PFSK-1 (cell line): ENCODE measurements at regions not wholly inside any gene's neighbourhood (a gene's known extent, or its start where the extent isn't known, plus 50 kb on each side); places are given as distances from the start of the nearest gene placed in this dataset.

Experiments
- FOXP2 ChIP-seq: optimal IDR thresholded peaks from 2 replicates; pipeline ENCODE3; 2011; ENCODE audit warnings: borderline replicate concordance, control low read depth, inconsistent platforms; ENCODE audit not compliant: insufficient read depth; ENCODE audit errors: extremely low read length, extremely low read depth
- POLR2AphosphoS5 ChIP-seq: IDR thresholded peaks from 2 replicates; pipeline ENCODE4 v1.6.1; 2012; ENCODE audit warnings: low read depth, mild to moderate bottlenecking, control low read depth, low read length, moderate library complexity
- SIN3A ChIP-seq: IDR thresholded peaks from 2 replicates; pipeline ENCODE4 v1.6.1; 2012; ENCODE audit warnings: mild to moderate bottlenecking, low read length, moderate library complexity, borderline replicate concordance; ENCODE audit not compliant: insufficient read depth
- TAF1 ChIP-seq: IDR thresholded peaks from 2 replicates; pipeline ENCODE4 v1.6.1; 2012; ENCODE audit warnings: low read length, control low read depth, borderline replicate concordance; ENCODE audit not compliant: insufficient read depth
- TF ChIP-seq, protein P1 (sequence below), 2 experiments: IDR thresholded peaks; 2 replicates each; pipeline versions ENCODE4 v1.6.1 to v1.8.0; 2011 to 2012; ENCODE audit warnings: low read depth in 2 of 2, low read length in 2 of 2, control low read depth in 1 of 2, inconsistent platforms in 1 of 2, mild to moderate bottlenecking in 1 of 2, moderate library complexity in 1 of 2; ENCODE audit not compliant: insufficient read depth in 1 of 2

DNA sequence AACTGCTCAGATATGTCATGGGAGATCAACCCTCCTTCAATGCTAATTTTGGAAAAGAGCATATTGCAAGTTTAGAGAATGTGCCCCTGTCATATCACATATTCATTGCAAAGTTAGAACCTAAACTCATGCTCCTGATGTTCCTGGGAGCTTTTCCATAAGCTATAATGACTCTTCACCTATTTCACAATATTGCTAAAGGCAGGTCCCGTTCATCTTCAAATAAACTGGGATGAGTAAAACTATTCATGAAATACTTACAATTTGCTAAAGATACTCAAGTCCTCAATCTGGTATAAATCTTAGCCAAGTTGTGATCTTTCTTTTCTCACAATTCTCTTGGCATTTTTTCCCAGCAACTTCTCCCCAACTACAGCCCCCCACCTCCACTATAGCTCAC lies 121.7 kb upstream of the TNFAIP3 start:
- TF ChIP-seq, protein P1, sequence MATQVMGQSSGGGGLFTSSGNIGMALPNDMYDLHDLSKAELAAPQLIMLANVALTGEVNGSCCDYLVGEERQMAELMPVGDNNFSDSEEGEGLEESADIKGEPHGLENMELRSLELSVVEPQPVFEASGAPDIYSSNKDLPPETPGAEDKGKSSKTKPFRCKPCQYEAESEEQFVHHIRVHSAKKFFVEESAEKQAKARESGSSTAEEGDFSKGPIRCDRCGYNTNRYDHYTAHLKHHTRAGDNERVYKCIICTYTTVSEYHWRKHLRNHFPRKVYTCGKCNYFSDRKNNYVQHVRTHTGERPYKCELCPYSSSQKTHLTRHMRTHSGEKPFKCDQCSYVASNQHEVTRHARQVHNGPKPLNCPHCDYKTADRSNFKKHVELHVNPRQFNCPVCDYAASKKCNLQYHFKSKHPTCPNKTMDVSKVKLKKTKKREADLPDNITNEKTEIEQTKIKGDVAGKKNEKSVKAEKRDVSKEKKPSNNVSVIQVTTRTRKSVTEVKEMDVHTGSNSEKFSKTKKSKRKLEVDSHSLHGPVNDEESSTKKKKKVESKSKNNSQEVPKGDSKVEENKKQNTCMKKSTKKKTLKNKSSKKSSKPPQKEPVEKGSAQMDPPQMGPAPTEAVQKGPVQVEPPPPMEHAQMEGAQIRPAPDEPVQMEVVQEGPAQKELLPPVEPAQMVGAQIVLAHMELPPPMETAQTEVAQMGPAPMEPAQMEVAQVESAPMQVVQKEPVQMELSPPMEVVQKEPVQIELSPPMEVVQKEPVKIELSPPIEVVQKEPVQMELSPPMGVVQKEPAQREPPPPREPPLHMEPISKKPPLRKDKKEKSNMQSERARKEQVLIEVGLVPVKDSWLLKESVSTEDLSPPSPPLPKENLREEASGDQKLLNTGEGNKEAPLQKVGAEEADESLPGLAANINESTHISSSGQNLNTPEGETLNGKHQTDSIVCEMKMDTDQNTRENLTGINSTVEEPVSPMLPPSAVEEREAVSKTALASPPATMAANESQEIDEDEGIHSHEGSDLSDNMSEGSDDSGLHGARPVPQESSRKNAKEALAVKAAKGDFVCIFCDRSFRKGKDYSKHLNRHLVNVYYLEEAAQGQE (IDR thresholded peaks at IDR 0.05; ENCODE audit: insufficient read depth in 1 of 2, low read depth in 2 of 2, low read length in 2 of 2): no peak
- no peak for TF ChIP-seq FOXP2
- TF ChIP-seq SIN3A: no peak
- no peak for TF ChIP-seq POLR2AphosphoS5
- no peak for TF ChIP-seq TAF1

DNA sequence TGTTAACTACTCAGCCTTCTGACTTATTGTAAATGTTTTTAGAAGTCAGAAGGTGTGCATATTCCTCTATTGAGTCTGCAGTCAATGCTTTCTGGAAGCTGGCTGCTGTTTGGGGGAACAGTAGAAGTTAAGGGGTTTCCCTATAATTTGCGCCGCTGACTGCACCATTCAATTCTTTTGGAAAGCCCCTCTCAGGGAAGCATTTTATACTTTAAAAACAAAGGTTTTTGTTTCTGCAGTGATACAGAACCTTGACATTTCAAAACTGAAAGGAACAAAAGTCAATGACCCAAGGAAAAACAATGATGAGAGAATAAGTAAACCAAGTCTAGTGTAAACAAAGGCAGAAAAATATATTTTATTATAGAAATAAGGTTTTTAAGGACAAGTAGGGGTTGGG lies 120.8 kb upstream of the TNFAIP3 start:
- TF ChIP-seq TAF1 (no peak), SIN3A (no peak), POLR2AphosphoS5 (no peak), FOXP2 (no peak)
- TF ChIP-seq, protein P1 (IDR thresholded peaks at IDR 0.05; ENCODE audit: insufficient read depth in 1 of 2, low read depth in 2 of 2, low read length in 2 of 2): no peak

DNA sequence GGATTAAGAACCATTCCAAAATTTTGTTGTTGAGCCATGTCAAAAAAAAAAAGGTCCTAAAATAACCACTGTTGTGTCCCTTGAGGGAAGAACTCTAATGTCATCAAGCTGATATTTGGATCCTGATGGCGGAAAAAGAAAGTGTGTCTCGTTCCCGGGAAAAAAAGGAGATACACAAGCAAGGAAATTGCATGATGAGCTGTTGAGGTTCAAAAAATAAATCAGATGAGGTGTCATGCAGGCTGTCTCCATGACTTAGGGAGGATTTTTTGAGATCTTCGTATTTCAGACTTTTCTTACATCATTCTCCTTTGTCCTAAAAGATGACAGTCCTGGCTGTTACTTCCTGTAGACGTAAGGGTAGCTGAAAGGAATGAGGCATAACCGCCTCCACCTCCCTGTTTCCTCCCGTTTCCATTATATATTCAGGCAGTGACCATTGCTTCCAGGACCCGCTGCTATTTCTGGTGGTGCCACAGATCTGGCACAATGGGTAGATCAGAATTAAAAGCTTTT lies 117.3 kb upstream of the TNFAIP3 start:
- TF ChIP-seq FOXP2 (no peak), TAF1 (no peak)

DNA sequence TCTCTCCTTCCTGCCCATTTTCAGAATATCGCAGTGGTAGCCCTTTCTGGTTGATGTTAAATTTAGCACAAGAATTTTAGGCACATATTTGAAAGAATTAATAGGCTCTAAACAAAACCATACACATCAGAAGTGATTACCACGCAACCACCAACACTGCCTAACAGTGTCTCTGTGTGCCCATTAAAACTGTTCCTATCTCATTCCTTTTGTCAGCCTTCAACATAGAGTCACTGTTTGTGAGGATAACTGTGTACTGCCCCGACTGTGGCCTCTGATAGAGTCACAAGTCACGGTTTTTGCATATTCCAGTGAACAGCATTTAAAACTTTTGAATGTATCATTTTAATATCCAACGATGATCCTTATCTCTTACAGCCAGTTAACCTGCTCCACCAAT lies 116.8 kb upstream of the TNFAIP3 start:
- TF ChIP-seq, protein P1 (IDR thresholded peaks at IDR 0.05; ENCODE audit: insufficient read depth in 1 of 2, low read depth in 2 of 2, low read length in 2 of 2): no peak
- TF ChIP-seq TAF1: no peak
- no peak for TF ChIP-seq FOXP2
- TF ChIP-seq SIN3A: no peak
- no peak for TF ChIP-seq POLR2AphosphoS5

DNA sequence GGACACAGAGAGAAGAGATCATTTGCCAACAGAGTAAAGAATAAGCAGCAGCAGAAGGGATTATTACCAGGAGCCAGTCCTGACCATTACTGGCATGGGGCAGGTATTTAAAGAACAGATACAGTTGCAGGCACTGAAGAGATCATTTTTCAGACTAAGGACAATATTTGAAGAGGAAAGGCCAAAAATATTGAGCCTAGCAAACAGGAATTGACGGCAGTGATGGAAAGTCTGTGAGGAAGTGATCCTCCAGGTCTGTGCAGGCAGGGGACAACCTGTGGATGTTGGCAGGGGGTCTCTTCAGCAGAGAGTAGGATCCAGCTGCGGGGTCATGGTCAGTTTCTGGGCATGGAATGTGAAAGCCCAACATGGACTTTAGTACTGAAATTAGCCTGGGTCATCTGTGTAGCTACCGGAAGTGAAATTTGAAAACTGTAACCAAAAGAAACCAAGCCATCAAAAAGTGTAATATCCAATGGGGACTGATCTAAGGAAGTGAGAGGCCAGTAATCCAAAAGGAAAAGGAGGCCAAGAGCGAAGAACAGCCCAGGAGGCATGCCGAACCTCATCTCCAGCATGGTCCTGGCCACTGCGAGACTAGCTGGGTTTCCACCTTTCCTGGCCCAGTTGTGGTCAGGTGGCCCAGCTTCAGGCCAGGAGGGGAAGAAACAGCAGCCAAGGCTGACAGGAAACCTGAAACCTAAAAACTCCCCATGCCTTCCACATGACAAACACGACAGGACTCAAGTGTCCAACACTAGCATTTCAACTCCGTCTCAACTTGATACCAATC lies 115.1 kb upstream of the TNFAIP3 start:
- TF ChIP-seq TAF1: no peak
- no peak for TF ChIP-seq FOXP2
- TF ChIP-seq SIN3A: no peak
- TF ChIP-seq POLR2AphosphoS5: no peak

DNA sequence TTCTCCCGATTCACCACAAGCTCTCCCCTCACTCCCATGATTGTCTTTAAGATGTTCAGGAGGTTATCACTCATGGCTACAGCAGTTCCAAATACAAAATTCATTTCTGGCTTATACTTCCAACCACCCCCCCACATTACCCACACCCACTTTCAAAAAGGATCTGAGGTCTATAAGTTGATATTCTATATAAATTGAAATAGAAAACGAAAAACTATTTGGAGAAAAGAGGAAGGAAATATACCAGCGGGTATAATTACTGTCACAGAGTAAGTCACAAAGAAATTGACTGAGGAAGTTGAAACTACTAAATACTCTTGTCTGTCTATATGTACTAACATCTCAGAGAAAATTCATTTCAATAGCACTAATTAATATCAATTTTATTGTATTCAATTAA lies 112.7 kb upstream of the TNFAIP3 start:
- TF ChIP-seq, protein P1 (IDR thresholded peaks at IDR 0.05; ENCODE audit: insufficient read depth in 1 of 2, low read depth in 2 of 2, low read length in 2 of 2): no peak
- TF ChIP-seq SIN3A (no peak), FOXP2 (no peak), POLR2AphosphoS5 (no peak), TAF1 (no peak)
